ENCODE measurements at regions not wholly inside any gene's neighbourhood (a gene's known extent, or its start where the extent isn't known, plus 50 kb on each side); places are given as distances from the start of the nearest gene placed in this dataset.

GRCh38 chr2:236395067-236395466, 130.9 kb upstream of the ASB18 start:
- TF ChIP-seq POLR2A (IDR thresholded peaks at IDR 0.05) (no peak), CTCF (IDR thresholded peaks at IDR 0.05) (no peak)
